Dedifferentiated amniotic fluid mesenchymal stem cell (primary cell): ENCODE measurements at regions not wholly inside any gene's neighbourhood (a gene's known extent, or its start where the extent isn't known, plus 50 kb on each side); places are given as distances from the start of the nearest gene placed in this dataset.
"Not testable (repeated sequence)": the region's sequence is repeated elsewhere in the genome, so short reads cannot be mapped to it uniquely, and the experiment has no call there.

ENCODE experiments used
- DNase-seq: peaks from one replicate; pipeline ENCODE4 v3.0.0-alpha.2; 2016; ENCODE audit errors: extremely low spot score

DNA sequence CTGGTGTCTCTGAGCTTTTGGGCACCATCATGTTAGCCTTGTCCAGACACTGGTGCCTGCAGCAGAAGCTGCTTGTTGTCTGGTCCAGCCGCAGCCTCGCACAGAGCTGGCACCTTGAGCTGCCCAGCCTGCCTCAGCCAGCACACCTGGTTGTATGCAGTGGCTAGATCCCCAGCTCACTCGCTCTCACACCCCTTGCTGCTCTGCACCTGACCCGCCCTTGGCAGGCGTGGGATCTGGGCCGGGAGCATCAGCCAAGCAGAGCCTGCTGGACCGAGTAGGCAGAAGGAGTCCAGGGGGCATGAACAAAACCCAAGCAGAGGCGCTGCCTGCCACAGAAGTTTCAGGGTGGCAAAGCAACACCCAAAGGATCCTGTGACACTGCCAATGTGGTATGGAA is 79.7 kb upstream of the ITGB1 start:
- DNase-seq, result no peak

- DNase-seq, result no peak
These were observed 78.6 kb upstream of the ITGB1 start for GRCh38 chr10:33036670-33037069.

GRCh38 chr10:33035411-33035810 is 77.4 kb upstream of the ITGB1 start:
- DNase-seq, result no peak

GRCh38 chr10:33034931-33035330 is 76.9 kb upstream of the ITGB1 start:
- DNase-seq, result no peak

DNA sequence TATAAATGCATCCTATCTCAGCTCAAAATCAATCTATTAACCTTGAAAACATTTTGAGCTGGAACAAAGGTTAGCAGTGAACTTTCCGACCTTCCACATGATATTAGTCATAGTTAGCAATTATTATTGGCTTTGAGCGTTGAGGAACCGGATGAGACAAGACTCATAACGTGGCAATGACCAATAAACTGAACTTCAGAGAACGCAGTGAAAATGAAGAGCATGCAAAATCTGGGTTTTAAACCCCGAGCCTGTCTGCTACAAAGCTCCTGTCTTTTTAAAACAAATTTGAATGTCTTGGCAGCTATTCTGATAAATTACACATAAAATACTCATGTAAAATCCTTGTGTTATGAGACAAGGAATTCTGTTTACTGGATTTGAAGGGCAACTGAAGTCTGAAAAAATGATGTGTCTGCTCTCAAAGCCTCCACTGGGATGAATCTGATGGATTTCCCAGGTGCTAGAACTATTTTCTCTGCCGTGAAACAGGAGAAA is 74.7 kb upstream of the ITGB1 start:
- no peak for DNase-seq

GRCh38 chr10:33031815-33032653 is 74.0 kb upstream of the ITGB1 start:
- no peak for DNase-seq

DNA sequence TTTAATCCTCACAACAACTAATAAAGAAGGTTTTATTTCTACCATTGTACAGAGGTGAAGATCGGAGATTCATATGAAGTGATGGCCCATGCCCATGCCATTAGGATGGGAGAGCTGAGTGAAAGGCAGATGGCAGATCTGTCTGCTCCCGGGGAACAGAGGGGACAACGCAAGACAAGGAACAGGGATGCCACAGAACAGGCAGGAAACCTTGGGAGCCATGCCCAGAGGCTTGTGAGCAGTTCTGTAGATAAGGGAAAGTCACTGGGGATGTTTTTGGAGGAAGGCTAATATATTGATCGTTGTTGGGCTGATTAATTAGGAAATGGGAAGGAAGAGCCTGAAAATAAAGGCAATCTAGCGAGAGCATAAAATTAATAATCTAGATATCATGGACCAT is 73.1 kb upstream of the ITGB1 start:
- no peak for DNase-seq

DNA sequence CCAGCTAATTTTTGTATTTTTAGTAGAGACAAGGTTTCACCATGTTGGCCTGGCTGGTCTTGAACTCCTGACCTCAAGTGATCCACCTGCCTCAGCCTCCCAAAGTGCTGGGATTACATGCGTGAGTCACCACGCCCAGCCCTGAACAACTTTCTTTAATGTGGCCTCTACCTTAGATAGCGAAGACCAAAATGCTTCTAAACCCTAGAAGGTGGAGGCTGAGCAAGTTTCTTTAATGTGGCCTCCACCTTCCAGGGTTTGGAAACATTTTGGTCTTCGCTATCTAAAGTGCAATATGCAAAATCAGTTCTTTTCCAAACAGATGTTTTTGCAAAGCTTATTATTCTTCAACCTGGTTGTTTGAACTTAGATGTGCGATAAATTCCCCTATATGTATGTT is 70.5 kb upstream of the ITGB1 start:
- DNase-seq, result not testable (repeated sequence)

DNA sequence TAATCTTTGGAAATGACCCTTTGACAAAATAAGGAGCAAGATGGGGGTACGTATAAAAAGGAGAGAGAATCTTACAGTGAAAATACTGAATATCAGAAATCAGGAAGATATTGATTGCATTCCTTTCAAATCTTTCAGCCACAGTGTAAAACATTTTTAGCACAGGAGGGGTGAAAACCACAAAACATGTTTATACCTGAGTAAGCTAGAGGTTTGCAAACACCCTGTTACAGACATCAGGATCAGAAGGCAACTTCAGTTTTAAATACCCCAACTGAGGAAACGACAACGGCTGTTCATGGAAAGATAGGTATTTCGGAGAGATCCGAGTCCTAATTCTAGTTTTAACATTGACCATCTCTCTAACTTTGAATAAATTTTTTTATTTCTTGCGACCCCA is 69.1 kb upstream of the ITGB1 start:
- DNase-seq, result no peak

- no peak for DNase-seq
These were observed 68.4 kb upstream of the ITGB1 start for GRCh38 chr10:33026422-33026821.

DNA sequence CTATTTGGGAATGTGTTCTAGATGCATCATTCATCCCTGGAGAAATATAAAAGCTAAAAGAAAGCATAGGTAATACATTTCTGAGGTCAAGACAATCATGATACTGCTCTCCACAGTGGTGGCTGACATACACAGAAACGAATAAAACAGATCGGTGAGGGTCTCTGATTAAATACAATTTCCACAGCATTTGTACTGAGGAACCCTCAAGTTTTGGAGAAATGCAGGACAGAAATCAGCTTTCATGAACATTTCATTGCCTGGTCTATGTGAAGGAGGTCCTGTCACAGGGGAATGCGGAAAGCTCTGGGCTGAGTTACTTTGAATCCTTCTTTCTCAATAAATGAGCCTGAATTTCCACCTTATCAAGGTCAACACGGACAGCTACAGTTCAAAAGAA is 67.9 kb upstream of the ITGB1 start:
- no peak for DNase-seq

GRCh38 chr10:33025039-33025438 is 67.0 kb upstream of the ITGB1 start:
- no peak for DNase-seq

DNA sequence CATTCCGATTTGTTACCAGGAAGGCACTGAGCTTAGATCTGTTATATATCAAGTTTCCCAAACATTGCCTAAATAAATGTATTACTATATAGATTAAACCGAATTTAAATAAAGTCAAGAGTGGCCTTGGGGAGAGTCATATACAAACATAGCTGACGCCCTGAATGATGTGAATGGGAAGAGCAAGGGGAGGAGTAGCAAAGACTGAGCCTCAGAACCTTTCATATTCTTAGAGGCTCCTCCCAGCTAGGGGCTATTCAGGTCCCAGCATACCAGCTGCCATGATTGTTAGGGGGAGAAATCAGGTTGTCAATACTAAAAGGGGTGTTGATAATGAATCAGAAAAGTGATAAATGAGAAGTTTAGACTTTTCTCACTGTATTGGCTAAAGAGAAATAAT is 64.7 kb upstream of the ITGB1 start:
- DNase-seq, result no peak

- no peak for DNase-seq
These were observed 64.1 kb upstream of the ITGB1 start for GRCh38 chr10:33022090-33022489.

GRCh38 chr10:33016988-33017387 is 59.0 kb upstream of the ITGB1 start:
- no peak for DNase-seq

DNA sequence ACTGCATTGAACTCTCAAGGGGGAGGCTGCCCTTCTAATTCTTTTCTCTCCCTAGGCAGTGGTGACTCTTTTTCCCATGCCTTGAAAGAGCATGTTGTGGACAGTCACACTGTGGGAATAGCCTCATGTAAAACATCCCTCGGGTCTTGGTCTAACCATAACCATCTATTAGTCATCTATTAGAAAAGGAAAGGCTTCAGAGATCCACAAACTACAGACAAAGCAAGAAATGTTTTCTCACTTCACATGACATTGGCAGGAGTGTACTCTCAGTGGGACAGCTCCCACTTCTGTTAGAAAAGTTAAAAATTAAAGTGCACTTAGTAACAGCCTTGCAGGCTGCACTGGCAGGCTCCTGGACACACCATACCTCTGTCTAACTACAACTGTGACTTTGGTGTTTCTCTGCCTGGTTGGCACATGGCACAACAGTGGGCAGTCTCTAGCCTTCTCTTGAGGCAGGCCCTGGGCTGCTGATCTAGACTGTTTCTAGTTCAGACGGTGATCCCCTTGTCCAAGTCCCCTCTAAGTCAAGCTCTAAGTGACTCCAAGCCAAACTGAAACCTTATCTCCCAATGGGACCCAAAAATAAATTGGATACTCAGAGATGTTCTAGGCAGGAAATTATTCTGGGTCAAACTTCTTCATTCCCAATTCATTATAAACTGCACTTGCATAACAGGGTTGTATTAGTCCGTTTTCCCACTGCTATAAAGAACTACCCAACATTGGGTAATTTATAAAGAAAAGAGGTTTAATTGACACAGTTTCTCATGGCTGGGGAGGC is 57.9 kb upstream of the ITGB1 start:
- no peak for DNase-seq

GRCh38 chr10:33013331-33013730 is 55.3 kb upstream of the ITGB1 start:
- DNase-seq, result not testable (repeated sequence)

- DNase-seq, result no peak
These were observed 54.3 kb upstream of the ITGB1 start for GRCh38 chr10:33012306-33012705.

DNA sequence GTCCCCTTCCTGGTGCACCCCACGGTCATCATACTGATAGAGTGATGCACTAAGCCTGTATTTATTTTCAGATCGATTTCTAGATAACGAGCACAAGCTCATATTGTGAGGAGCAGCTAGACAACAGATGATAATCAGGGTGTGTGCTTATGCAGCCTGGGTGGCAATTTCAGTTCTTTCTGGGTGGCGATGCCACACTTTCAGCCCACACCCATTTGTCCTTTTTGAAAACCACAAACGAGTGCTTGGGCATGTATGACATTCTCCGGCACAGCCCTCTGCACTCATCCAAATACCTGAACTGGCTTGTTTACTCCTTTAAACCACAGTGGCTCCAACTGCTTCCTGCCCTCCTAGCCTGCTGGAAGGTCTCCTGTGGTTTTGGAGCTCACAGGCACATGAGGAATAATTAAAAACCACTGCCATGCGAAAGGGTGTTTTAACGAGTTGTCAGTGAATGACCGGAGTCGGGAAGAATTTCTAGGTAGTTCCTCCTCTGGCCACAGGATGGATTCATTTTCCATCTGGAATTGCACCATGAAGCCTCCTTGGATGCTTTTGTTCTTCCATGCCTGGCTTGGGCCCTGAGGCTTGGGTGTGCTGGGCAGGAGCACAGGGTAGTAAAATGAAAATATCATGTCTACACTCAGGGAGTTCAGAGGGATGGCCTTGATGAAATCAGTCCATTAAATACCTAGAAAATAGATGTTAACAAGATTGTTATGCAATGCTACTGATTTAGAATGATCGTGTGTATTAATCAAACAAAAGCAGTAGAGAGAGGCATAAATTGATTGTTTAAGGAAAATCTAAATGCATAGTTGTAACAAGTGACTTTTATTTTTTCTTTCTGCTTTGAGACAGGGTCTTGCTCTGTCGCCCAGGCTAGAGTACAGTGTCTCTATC is 52.4 kb upstream of the ITGB1 start:
- DNase-seq, result peak; percentile 65

DNA sequence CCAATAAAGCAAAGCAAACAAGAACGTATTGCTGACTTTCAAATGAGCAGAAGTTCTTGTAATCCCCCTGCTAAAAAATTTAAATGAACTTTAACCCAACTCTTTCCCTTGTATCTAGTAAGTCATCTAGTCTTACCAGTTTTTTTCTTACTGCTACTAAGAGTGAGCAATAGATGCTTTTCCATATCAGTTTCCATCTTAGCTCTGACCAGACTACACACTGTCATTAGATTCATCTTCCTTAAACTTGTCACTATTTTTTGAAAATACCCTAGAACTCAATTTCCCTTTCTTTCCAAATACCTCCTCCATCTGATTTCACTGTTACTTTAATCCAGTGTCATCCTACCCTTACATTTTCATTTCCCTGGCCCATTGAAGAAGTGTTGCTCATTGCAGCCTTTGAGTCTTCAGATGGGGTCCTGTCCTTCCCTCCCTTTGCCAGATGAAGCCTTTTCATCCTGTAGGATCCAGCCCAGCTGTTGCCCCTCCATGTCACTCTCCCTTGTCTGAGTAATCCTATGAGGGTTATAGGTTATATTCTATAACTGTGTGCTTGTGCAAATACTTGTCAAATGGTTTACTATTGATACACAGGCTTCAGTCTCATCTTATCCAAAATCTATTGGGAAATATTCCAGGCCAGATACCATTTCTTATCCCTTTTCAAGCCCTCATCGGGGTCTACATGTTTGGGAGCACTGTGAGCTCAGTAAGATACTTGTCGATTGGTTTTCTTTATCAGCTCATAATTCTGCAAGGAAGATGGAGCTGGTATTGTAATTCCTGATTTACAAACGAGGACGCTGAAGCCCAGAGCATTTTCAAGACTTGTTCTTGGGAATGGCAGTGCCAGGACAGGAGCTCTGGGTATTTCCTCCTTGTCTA is 51.5 kb upstream of the ITGB1 start:
- no peak for DNase-seq
